Hematopoietic multipotent progenitor cell treated with erythropoietin and hydrocortisone succinate and interleukin-3 and kit ligand, for 15 days (in vitro differentiated cells): ENCODE measurements at regions not wholly inside any gene's neighbourhood (a gene's known extent, or its start where the extent isn't known, plus 50 kb on each side); places are given as distances from the start of the nearest gene placed in this dataset.

Experiments
- DNase-seq: peaks from one replicate; pipeline ENCODE4 v3.0.0-alpha.2; 2015; ENCODE audit warnings: low spot score

DNA sequence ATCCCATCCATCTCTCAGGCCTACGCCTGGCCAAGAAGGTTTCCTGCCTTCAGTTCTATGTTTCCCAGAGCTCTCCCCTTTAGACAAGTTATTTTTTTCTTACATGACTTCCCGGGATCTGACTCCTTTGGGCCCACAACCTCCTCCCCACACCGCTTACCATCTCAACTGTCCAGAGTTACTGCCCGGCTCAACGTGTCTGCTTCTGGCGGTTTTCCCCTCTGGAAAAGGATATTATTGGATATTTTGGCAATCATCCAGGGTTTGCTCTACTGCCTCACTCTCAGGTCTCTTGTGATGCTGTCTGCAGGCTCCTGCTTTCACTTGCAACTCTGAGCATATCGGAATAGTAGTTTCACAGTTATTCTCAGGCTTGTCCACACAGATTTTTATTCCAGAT is 318.2 kb upstream of the CAMK1G start:
- DNase-seq = no peak

DNA sequence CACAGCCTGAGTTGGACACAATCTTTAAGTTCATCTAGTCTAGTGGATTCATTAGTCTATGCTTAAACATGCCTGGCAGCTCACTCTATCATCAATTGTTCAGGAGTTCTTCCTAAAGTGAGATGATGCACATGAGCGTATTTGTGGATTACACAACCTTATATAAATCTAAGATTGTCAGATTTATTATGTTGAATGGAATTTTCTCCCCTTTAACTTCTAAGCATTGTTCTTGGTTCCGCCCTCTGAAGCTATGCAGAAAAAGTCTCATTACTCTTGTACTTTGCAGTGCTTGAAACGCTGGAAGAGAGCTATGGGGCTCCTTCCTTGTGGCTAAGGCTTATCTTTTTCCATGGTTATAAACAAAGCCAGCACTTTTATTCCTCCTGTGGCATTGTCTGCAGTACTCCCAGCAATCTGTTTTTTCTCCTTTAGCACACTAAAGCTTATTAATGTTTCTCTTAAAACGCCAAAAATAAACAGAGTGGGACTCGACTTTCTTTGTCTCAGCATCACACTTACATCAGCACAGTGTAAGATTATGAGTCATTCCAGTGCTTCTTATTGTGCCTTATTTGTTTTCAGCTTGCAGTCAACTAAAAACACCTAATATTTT is 316.8 kb upstream of the CAMK1G start:
- DNase-seq = no peak

DNA sequence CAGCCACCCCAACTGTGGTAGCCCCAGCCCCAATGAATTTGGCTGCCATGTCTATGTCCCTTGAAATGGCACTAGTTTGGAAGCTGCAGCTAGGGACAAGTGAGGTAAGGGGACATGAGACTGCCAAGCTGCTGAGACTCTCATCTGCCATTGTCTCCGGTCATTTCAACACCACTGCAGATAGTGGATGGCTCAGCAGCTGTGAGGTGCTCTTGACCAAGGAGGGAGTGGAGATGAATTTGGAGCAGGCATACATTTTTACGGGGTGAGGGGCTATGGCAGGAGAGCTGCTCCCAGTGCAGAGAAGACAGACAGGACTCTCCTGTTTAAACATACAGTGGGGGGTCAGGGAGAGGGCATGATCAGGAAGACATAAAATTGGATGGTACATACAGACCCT is 315.5 kb upstream of the CAMK1G start:
- no peak for DNase-seq

DNA sequence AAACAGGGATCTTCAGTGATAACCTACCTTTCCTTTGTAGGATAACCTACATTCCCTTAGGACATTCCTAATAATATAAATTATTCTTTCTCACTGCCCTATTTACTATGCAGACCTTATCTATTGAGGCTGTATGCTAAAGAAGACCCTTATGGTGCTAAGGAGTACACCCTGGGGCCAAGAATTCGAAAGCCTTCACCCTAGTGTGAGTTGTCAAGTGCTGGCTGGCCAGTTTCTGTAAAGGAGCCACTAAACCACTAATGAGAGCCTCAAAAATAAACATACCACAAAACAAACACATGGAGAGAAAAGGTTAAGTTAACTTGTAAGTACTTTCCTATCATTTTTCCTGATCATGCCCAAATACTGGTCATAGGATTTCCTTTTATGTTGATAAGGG is 315.0 kb upstream of the CAMK1G start:
- no peak for DNase-seq

DNA sequence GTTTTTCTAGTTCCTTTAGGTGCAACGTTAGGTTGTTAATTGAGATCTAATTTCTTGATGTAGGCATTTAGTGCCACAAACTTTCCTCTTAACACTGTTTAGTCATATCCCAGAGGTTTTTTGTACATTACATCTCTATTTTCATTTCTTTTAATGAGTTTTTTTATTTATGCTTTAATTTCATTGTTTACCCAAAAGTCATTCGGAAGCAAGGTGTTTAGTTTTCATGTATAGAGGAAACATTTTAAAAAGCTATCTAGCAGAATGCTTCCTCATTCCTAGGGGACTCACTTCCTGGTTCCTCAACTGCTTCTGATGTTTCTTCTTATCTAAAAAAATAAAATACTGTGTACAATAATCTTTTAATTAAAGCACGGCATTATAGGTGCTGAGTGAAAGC is 307.2 kb upstream of the CAMK1G start:
- DNase-seq = no peak

DNA sequence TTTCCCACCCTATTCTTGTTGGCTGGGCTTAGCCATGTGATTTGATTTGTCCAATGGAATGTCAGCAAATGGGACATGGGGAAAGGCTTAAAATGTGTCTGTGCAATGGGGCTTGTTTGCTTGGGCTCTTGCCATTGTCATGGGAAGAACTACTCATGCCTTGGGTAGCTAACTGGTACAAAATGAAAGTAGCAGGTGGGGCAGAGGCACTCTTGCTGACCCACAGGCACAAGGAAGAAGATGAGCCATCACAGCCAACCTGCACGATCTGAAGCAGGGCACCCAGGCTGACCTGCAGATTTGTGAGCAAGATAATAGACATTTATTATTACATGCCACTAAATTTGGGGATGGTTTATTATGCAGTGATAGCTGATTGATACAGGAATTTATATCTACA is 305.9 kb upstream of the CAMK1G start:
- no peak for DNase-seq

DNA sequence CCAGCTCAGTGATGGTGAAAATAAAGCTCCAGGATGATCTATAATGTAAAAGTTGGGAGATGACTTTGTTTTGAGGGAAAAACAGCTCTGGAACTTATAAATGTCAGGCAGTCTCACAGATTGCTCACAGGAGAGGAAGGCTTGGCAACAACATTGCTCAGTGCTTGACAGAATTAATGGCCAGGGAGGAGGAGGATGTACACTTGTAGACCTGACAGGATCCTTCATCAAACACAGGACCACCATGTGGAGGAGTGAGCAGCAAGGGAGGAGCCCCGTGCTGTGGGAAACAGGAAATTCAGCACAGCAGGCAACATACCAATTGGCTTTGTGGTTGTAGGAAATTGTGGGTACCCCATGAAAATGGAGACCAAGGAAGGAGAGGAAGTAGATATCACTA is 291.8 kb upstream of the CAMK1G start:
- no peak for DNase-seq

DNA sequence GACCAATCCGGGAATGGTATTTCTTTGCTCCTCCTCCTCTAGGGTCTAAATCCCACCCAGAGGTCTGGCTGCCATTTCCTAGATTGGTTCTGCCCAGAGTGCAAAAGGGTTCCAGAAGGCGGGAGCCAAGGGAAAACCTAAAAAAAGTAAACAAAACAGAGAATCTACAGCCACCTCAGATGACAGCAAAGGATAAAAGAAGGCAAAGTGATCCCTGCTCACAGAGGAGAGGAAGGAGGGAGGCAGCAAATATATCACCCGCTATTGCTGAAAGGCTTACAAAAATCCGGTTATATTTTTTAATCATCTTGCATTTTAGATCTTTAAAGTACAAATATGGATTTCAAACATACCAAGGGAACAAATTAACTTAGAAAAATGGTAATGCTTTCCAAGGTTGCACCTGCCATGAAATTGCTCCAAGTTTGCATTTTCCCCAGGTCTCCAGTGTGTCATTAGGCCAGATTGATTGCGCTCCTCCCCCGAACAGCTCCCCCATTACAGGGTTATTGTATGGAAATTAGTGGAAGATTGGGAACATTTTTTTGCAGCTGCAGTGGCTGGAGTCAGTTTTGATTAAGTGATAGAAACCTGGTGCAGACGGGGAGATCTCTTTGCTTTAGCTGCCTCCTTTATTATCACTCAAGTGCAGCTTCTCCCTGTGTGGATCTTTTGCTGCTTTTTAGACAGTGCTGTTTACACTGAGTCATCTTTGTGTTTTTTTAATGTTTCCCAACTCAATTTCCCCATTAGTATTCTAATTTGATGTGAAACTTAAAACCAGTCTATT is 280.5 kb upstream of the CAMK1G start:
- DNase-seq = no peak

DNA sequence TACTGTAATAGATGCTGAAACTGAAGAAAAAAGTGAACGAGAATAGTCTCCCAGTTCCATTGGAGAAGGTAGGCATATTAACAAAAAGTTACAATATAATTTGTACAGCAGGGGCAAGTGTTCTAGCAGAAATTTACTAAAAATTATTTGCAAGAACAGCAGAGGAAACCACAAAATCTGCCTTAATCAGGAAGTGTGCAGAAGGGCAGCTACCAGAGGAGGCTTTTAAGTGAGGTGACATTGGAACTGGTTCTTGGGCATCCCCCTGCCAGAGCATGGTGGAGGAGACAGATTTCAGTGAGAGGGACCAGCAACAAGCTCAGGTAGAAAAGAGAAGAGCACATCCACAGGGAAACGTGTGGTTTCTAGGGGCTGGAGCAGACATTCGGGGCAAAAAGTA is 279.3 kb upstream of the CAMK1G start:
- no peak for DNase-seq

DNA sequence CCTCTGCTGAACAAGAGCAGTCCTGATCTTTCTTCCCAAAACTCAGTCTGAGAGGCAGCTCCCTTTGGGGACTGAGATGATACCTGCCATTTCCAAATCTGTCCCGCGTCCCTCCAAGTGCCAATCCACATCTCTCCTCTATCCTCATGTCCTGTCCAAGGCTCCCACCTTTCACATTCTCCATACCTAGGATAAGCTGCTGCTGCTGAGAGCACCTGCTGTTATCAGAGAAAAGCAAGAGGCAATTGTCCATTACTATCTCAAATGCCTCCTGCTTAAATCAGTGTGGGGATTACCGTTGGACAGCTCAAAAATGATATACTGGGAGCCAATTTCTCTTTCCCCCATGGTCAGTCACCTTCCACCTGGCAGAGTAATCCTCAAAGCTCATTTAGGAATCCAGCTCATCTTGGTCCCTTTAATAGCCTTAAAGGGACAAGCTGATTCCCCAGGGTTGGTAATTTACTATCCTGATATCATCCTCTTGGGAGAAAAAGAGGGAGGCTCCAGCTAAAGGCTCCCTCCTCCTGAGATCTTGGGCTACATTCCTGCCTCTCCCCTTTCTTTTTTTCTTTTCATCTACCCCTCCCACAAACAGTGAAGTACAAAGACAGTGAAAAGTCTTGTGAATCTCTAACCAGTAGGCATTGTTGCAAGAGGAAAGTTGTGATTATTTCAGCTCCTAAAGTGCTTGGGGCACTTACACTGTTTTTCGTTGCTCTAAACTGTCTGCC is 278.1 kb upstream of the CAMK1G start:
- no peak for DNase-seq

DNA sequence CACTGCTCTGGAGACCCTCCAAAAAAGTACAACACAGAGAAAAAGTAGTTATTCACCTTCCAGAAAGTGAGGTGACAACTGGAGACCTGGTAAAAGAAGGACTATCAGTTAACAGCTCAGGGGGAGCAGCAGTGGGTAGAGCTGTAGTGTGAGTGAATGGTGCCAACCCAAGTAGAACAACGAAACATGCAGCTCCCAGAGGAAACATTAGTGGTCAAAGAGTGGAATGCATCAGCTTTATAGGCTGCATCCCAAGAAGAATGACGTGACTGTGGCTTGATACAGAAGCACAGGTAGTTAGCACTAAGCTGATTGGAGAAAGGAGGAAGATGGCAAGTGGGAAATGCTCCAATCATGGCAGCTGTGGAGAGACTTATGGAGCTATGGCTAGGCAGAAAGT is 275.7 kb upstream of the CAMK1G start:
- no peak for DNase-seq

DNA sequence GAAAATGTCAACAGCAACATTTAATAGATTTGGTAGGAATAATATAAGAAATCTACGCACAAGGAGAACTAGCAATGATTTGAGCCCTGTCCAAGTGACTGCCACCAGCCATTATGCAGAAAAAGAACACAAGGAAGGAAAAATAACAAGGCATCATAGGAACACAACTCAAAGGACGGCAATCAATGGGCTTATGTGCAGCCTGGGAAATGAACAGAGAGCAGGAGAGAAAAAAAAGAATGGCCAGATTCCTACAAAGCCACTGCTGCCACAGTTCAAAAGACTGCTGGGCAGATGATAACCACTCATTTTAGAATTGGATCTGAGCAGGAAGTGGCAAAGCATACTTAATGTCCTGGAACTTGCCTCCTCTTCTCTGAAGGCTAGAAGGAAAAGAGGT is 274.3 kb upstream of the CAMK1G start:
- no peak for DNase-seq

DNA sequence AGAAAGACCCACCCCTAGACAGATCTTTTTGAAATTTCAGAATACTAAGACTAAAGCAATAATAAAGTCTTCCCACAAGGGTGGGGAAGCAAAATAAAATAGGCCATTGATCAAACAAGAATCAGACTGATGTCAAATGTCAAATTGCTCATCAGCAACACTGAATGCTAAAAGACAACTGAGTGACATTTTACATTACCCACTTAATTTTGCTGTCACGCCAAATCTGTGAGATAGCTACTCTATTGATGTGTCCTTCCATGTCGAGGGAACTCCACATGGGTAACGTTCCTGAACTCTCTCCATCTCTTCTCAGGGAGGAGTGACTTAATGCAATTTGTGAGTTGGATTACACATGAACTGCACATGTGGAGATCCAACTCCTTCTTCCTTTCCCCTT is 271.7 kb upstream of the CAMK1G start:
- no peak for DNase-seq

DNA sequence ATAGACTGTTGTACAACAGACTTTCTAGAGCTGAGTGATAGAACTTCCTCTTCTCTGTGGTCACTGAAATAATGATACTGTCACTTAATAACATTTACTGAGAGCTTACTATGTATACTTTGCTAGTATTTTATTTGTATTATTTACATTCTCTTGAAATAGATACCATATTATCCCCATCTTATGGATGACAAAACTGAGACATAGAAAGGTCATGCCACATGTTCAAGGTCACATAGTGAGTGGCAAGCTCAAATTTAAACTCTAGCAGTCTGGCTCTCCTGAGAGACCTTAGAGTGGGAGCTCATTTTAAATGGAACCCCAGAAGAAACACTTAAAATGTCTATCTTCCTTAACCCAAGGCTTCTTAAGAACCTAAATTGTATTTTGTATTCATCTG is 266.6 kb upstream of the CAMK1G start:
- no peak for DNase-seq

DNA sequence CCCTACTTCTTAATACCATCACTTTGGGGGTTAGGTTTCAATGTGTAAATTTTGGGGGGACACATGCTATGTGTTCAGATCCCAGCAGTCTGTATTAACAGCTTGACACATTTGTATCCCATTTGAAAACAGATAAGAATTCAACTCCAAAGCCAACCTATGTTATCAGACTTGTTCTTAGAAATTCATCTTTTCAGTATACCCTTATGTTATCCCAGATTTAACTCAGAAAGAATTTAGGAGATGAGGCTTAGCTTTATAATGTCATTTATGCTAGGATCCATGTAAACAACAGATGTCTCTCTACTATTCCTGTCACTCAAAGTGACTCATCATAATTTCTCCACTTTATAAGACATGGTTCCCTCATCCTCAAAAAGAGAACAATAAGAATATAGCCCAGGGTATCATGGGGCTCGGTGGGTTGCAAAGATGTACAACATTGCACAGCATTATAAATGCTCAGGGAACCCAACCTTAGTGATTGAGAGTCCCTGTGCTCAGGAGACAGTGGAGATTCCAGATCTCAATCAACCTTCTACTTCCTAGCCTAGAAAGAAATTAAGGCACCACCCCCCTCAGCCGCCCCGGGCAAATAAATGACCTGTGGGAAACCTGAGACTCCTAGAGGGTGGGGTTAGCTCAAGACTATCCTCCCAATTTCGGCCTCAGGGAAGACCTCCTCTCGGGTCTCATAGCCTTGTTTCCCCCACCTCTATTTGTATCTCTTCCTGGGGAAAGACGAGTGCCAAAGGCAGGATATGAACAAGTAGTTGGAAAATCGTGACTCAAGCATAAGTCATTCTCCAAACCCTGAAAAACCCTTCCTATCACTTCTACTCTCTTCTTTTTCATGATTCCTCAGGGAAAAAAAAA is 265.1 kb upstream of the CAMK1G start:
- DNase-seq = no peak

DNA sequence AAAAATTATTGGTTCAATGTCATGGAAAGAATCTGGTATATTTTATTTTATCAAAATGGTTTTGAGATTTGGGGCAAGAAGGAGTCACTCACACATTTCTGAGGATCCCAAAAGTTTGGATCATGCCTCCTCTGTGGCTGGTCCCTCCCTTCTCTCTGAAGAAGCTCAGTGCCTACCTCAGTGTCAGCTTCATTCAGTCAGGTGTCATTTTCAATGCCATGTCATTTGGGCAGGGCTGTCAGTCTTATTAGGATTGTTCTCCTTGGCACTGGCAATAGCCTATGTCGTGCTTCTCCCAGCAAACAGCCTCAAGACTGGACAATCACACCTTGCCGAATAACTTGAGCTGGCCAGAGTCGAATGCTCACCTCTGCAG is 264.5 kb upstream of the CAMK1G start:
- DNase-seq = no peak

DNA sequence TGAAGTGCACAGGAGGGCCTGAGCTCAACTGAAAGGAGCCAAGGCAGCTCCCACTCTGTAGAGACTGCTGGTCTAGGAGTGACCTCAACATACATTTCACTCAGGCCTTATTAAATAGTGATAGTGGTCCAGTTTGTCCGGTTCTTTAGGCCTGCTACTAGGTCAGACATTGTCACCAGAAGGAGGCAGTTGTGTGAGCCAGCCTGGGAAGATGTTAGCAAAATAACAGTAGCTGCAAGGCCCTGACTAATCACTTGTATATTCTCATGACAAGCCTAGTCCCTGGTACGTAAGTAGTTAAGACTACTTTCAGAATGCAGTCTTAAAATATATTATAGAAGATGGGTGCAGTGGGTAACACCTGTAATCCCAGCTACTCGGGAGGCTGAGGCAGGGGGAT is 264.0 kb upstream of the CAMK1G start:
- no peak for DNase-seq

DNA sequence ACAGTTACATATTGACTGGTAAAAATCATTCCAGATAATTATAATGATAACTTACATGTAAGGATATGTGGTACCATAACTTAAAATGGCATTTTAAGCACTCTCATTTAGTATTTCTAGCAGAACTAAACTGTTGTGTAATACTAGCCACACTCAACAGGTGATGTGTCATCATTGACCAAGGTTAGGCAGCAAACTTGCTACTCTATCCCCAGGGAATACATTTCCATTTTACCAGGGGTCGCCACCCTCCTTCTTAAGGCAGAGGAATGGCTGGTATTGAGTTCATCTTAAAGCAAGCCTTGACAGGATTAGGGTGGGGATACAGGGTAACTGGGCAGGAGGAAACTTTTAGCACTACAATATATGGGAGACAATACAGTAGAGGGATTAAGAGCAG is 259.8 kb upstream of the CAMK1G start:
- DNase-seq = no peak

DNA sequence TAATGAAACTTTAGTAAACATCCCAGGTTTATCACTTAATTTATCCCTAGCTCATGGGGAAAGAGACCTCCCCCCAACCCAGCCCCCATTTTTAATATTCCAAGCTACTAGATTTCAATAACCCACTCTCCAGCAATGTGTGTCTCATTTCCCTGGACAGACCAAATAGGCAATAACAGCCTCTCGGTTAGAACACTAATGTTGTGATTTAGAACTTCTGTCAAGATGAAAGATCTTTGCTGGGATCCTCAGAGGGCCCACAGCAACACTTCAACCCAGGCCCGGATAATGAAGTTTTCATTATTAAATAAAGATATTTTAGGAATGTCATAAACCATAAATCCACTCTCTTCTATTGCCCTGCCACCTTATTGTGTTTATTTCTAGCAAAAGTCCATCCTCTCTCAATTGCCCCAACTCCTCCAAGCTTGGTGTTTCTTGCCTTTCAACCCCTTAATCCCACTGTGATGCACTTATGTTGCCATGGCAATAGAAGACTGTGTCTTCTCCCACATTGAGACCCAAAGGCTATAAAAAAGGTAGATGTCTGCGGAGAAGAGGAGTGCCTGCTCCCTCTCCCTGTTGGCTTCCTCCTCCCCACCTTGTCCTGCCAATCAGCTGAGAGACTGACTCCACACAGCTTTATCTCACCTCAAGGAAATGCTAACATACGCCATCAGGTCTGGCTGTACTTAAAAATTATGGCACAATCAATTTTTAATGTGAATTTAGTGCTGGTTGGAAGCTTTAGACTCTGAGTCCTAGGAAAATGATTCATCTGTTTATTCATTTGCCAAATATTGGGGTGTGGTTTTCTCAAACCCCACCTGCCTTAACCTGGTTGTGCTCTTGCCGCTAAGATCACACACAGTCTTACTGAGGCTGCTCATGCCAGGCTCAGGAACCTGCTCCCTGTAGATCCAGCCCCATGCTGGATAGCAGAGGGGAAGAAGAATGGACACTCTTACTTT is 258.3 kb upstream of the CAMK1G start:
- no peak for DNase-seq

DNA sequence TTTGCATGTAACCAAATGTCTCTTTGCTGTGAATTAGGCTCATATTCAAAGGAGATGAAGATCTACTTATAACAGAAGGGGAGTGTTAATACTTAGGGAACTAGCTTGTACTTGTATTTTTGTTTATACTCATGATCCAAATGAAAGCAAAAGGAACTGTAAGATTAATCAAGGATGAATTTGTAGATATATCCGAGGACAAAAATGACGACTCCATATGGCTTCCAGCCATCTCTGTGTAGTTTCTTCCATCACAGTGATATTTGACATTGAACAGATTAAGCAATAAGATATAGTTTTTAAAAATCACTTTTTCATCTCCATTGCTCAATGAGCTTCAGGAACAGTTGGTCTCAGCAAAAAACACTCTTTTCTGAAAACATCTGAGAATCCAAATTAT is 257.4 kb upstream of the CAMK1G start:
- DNase-seq = no peak

DNA sequence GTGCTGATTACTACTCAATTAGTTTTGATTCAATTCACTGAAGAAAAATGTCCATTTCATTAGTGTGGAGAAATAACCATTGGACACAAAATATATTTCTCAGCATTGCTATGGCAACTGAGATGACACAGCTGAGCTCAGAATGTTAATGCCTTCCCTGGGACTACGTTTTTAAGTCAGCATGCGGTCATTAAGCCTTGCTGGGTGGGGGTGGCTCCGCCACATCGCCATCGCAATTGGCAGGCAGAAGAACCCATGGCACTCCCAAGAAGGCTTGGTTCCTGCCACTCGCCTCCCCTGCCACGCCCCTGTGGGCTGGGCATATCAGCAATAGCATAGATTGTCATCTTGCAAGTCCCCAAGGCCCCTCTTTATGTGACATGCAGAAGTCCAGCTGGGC is 256.7 kb upstream of the CAMK1G start:
- no peak for DNase-seq
